ENCODE measurements at regions not wholly inside any gene's neighbourhood (a gene's known extent, or its start where the extent isn't known, plus 50 kb on each side); places are given as distances from the start of the nearest gene placed in this dataset.

DNA sequence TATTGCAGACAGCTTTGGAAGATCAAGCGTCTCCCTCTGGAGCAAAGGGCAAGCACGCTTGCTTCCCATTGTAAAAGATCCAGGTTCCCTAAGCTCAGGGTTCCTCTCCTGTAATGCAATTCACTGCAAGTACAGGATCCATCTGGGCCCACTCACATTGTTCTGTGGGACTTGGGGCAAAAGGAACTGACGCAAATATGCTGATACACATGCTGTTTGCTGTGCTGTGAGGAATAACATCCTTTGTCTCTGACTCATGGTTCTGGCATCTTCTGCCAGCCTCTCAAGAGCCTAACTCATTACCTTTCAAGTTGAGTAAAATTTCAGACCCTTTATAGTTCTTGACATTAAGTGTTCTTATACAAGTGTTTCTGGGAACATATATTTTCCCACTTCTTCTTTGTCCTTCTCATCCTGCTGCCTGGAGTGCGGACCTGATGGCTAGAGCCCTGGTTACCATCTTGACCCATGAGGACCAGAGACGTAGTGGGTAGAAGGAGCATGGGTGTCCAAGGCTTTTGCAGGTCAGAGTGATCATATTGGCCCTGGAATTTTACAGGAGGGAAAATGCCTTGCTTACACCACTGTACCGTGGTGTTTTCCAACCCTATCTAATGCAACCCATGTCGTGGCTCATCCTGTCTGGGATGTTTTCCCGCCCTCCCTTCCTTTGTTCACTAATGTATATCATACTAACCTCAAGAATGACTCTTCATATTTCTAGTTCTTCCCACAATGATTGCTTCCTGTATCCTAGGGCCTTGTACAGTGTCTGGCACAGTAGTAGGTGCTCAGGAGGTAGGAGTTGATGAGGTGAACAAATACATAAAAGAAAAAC, 145.7 kb upstream of the GLI2 start:
- no peak for DNase-seq (ENCODE audit: low read depth)

DNA sequence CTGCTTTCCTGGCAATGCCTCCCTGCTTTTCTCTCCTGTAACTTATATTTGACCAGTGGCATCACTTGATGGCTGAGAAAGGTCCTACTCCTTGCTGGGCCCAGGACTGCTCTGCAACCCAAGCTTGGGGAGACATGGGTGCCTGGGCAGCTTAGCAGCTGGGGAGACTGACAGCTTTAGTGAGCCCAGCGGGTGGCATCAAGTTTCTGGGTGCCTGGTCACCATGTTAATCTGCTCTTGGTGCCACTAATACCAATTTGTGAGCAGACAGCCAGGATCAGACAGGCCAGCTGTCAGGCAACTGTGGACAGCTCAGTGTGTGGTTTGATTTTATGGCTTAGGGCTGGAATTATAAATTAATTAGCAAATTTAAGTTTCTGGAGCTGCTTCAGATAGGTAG, 144.8 kb upstream of the GLI2 start:
- no peak for DNase-seq (ENCODE audit: low read depth)

DNA sequence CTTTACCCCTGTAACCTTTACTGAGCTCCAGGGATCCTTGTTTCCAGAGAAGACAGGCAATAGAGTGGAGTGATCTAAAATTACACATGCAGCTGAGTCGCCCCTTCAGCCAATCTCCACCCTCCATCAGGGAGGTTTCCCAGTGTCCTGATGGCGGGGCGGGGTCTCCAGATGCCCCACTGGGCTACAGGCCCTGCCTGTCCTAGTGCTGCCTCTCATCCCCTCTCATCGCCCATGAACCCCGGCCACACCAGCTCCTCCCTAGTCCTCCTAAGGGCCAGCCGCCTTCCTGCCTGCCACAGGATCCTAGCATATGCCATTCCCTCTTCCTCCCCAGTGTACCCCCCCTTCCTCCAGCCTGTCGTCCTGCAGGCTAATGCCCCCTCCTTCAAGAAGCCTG, 144.1 kb upstream of the GLI2 start:
- DNase-seq (ENCODE audit: low read depth), result no peak

DNA sequence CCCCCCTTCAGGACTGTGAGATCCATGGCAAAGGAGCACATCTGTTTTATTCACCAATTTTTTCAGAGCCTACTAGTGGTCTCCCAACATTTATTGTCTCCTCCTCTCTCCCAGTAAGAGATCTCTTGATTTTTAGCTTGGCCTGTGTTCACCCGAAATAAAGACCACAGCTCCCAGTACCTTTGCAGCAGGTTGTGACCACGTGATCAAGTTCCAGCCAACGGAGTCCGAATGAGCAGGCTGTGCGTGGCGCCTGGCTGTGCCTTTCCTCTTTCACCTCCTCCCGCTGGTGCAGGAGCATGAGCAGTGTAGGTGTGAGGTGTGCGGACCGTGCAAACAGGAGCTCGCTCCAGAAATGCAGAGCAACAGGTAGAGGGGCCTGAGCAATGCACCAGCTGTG, 143.6 kb upstream of the GLI2 start:
- DNase-seq (ENCODE audit: low read depth), result no peak

DNA sequence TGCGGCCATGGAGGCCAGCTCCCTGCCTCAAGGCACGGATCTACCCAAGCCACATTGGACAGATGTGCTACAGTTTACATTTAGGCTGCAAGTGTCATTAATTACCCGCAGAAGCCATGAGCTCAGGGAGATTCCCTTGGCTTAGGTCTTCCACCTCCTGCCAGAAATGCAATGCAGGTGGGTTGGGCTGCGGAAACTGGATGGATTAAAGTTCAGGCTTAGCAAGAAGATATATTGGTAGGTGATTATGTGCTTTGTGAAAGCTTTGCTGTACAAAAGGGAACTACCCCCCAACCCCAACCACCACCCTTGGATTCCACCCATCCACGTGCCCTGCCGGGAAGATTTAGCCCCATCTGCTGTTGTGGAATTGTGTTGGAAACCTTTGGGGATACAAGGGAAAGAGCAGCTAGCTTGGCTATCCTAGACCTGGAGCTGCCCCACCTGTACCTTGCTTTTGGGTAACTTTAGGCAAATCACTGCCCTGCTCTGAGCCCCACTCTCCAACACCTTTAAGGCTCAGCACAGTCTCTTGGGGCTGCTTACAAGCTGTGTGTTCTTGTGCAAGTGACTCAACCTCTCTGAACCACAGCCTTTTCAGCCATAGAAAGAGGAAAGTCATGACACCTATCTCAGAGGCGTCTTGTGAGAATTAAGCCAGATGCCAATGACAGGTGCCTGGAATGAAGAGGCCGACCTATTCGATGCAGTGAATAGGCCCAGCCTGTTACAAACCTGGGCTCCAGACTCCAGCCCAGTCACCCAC, 141.6 kb upstream of the GLI2 start:
- no peak for DNase-seq (ENCODE audit: low read depth)

DNA sequence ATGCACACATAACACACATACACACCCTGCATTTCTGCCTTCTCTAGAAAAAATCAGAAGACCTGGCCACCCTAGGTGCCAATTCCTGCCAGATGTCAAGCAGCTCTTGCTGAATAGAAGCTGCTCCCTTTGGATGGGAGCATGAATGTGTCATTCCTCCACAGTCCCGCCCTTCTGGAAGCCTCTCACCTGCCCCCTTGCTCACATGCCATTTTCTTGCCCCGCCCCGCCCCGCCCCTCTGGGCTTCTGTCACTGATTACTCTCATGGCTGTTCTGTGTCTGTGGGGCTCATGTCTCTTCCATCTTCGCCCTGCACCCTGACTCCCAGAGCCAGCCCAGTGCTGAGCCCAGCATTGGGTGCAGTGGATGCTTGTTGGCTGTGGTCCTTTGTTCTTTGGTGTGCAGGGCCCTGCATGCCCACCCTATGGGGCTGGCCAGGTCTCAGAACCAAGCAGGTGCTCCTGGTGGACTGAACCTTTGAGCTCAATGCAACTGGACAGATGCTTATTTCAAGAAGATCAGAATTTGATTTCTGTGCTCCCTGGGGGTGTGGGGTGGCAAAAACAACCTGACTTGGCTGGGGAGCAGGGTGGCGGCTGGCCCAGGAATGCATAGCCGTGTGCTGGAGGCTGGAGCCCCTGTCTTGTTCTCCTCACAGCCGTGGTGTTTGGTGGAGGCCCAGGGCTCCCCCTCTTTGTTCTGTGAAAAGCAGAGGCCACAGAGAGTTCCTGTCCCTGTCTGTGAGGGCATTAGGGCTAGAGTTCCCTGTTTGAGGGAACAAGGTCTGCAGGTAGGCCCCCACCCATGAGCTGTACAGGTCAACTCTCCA, 140.6 kb upstream of the GLI2 start:
- no peak for DNase-seq (ENCODE audit: low read depth)

DNA sequence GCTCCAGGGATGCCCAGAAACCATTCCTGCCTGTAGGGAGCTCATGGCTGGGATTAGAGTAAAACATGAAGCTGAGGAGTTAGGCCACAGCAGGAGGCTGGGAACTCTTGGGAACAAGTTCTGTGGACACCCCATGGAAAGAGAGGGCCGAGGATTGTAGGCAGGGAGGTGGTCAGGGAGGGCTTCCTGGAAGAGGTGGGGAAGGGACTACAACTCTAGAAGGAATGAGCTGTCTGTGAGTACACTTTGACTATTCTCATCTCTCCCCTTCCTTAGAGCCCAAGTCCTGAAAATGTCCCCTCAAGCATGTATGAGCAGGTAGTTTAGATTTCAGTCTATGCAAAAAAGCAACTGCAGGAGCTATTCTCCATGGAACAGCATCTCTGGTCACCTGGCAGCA, 139.9 kb upstream of the GLI2 start:
- DNase-seq (ENCODE audit: low read depth), result no peak

DNA sequence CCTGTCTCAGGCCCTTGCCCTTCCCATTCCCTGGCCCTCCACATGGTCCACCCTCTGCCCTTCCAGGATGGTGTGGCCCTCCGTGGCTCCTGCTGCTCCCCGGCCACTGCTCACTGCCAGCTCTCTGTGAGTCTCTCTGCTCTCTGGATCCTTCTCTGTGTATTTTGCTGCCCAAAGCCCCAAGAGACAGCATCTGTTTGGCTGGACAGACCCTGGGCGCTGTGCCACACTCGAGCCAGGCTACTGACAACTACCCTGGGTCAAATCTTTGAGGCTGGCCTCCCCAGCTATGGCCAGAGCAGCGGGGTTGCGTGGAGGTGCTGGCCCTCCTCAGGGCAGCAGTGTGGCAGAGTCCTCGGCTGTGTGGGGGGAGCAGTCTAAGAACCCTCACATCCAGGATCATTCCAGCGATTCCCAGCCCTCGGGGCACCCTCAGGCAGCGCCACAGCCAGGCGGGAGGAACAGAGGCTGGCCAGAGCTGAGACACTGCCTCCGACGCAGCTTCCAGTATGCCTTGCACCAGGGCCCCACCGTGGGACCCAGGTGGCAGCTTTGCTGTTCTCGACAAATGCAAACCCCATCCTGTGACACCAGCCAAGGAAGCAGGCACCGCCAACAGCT, 139.4 kb upstream of the GLI2 start:
- no peak for DNase-seq (ENCODE audit: low read depth)

DNA sequence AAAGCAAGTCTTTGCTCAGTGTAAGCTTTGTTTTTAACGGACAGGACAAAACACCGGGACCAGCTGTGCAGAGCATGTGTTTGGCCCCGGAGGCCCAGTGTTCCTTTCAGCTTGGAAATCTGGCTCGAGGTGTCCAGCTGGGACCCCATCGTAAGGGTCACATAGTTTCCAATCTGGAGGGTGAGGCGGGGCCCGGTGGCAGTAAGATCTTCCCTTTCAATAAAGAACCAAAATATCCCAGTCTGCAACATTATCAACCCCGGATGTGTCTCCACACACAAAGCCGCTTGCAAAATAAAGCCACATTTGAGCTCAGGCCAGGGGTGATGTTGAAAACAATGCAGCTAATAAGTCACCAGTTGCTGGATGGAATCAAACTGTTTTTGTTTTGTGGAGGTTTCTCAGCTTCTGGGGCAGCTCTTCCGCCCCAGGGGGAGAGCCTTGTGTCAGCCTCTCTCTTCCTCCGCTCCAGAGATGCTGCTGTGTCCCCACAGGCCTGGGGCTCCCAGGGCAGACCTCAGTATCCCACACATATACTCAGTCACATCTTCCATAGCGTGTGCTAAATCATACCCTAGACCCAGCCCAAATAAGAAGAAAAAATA, 138.6 kb upstream of the GLI2 start:
- DNase-seq (ENCODE audit: low read depth), result no peak

DNA sequence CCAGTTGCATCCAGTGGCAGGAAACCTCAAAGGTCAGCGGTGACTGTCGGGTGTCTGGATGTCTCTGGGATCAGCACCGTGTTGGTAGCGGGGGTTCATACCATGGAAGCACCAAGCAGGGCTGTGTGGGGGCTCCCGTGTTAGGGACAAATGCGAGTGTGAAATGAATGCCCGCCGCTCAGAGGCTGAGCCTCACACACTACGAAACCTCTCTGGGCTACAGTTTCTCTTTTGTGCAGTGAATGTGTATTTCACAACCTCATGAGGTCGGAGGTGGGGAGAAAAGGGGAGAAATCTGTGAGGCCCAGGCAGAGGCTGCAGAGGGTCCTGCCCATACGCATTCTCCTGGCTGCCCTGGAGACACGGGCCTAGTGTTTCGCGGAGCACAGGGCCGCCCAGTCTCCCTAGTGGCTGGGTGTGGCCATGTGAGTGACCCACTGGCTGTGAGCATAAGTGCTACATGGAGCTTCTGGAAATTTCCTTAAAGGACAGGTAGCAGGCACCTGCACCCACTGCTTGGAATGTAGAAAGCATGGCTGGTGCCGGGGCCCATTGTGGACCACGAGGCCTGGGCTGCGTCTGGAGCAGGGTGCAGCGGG, 138.0 kb upstream of the GLI2 start:
- no peak for DNase-seq (ENCODE audit: low read depth)

DNA sequence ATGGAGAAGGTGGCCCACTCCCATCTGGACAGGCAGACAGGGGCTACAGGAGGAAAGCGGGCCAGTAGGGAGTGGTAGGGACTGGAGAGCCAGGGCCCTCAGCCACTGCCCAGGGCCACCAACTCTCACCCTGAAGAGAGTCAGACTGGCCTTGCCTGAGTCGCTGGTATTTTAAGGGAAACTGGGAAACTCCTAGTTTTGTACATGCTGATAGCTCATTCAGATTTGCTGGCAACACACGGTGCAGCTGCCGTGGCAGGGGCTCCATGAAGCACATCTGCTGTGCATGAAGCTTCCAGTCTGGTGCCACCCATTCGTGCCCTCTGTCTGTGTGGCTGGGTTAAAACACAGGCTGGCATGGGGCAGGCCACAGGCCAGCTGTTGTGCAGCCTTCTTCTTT, 137.3 kb upstream of the GLI2 start:
- no peak for DNase-seq (ENCODE audit: low read depth)

DNA sequence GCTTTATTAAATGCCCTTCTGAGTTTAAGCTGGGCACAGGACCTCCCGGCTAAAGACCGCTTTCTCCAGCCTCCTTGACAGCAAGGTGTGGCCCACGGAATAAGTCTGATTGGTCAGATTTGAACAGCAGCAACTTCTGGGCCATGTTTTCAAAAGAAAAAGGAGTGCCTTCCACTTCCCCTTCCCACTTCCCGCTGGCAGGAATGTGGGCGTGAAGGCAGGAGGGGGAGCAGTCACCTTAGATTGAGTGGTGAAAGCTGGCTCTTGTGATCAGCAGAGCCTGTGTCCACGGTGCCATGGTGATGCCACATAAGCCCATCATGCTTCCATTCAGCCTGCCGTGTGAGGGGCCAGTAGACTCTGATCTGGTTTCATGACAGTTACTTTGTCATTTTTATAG, 136.6 kb upstream of the GLI2 start:
- DNase-seq (ENCODE audit: low read depth), result no peak

DNA sequence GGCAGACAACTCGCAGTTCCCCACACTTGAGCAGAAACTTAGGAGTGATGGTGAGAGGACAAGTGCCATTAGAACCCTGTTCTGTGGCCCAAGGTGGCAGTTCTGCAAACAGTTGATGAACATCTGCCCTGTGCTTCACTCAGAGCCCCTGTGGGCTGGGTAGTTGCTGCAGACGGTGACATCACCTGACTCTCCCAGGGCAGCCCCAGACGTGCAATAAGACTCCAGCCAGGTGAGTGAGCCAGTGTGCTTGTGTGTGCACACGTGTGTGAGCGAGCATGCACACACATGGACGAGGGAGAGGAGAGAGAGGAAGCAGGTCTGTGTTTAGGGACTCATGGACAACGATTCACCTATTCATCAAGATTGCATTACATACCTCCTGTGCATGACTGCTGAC, 136.0 kb upstream of the GLI2 start:
- DNase-seq (ENCODE audit: low read depth), result no peak

DNA sequence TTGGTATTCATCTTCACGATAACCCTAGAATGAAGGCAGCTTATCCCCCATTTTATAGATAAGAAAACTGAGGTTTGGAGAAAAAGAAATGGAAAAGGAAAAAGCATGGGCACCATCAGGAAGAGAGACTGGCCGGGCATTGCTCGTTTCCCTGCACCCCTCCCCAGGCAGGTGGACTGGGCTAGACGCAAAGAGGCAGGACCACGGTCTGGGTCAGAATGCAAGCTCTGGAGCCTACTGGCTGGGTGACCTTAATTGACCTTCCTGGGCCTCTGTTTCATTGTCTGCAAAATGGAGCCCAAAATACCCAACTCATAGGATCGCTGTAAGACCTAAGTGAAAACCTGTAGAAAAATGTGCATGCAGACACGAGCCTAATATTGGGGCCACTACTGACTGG, 135.3 kb upstream of the GLI2 start:
- no peak for DNase-seq (ENCODE audit: low read depth)

DNA sequence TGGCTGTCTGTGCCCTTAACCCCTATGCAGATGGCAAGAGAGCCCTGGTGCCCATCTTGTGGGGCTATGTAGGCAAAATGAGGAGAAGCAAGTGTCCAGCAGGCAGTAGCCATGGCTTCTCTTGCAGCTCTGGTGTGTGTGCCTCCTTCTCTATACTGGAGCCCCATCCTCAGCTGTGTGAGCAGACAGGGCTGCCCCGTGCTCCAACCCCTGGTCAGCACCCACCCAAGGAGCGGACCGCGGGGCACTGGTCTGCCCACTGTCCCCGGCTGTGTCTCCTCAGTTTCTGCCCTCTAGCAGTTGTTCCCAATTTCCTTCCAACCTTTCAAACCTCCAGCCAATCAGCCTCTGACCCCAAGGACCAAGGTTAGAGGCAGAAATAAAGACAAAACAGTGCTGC, 134.9 kb upstream of the GLI2 start:
- no peak for DNase-seq (ENCODE audit: low read depth)

DNA sequence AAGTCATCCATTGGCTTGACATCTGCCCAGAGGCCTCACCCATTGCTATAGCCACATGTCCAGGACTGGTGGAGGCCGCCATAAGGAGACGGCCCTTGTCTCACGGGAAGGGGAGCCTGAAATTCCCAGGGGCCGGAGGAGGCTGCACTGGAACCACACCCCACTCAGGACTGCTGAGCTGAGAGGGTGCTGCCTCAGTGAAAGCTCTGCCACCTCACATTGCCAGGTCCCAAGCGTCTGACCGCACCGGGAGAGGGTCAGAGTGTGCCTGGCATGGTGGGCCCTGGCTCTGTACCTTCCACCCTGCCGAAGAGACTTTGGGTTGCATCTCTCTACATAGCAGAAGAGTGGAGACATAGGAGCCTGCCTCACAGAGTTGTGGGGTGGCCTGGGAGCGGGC, 134.1 kb upstream of the GLI2 start:
- DNase-seq (ENCODE audit: low read depth), result no peak

DNA sequence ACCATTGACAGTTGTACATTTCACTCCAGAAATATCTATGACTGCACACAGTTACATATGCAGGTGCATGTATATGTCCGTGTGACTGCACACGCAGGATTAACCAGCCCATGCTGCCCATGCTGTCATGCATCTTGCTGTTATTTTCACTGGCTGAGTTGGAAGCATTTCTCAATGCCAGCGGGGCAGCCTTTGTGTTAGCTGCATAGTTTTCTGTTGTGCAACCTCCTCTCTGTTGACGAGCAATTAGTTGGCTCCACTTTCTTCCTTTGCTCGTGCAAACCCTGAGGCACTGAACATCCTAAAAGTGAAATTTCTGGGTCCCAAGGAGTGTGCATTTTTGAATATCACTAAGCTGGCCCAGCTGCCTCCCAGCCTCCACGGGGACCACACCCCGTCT, 133.4 kb upstream of the GLI2 start:
- DNase-seq (ENCODE audit: low read depth), result no peak

DNA sequence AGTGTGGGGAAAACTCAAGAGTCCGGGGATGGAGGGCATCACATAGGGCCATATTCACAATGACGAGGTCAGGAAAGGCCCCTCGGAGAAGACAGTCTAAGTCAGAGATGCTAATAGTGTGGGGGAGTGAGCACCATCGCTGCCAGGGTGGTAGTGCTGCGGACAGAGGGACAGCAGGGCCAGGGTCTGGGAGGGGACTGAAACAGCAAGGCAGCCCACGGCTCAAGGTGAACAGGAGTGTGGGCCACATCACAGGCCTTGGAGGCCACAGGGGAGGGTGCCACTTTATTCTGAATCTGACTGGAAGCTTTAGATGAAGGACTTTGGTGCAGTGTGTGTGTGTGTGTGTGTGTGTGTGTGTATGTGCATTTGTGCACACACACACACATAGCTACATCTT, 130.9 kb upstream of the GLI2 start:
- DNase-seq (ENCODE audit: low read depth), result no peak

DNA sequence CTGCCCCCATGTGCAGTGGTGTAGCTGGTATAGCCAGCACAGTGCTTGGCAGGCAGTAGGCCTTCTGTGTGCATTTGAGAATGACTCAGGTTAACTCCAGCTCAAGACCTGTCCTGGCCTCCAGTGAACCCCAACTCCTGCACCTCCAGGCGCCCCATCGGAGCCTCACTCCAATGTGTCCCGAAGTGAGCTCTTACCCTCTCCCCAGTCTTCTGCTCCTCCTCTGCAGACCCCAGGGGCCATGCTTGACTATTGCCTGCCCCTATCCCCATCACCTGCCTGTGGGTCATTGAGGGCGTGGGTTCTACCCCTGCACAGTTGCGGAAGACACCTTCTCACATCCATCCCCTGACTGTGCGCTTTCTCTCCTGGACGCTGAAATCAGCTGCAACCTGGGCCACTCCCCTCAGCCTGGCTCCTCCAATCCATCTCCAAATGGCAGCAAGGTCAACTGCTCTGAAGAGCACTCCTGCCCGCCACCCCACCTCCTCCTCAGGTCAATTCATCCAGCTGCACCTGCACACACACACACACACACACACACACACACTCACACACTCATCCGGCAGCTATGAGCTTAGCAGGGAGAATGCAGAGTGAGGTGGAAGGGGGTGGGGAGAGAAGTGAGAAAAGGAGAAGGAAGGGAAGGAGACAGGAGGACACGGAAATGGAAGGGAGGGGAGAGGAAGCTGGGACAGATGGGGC, 130.3 kb upstream of the GLI2 start:
- no peak for DNase-seq (ENCODE audit: low read depth)

DNA sequence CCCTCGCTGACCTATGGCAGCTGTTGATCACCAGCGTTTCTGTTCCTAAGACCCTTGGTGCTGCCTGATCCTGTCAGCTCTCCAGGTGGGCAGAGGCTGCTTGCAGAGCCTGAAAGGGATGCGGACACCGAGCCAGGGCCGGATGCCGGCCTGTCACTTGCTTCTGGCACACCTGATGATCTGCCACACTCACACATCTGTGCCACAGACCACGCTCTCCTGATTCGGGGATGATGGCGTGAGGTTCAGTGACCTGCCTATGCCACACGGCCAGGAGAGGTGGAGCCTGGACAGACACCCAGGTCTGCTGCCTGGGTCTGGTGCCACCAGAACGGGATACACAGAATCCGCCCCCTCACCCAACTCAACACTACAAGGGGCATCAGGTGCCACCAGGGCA, 129.4 kb upstream of the GLI2 start:
- no peak for DNase-seq (ENCODE audit: low read depth)

DNA sequence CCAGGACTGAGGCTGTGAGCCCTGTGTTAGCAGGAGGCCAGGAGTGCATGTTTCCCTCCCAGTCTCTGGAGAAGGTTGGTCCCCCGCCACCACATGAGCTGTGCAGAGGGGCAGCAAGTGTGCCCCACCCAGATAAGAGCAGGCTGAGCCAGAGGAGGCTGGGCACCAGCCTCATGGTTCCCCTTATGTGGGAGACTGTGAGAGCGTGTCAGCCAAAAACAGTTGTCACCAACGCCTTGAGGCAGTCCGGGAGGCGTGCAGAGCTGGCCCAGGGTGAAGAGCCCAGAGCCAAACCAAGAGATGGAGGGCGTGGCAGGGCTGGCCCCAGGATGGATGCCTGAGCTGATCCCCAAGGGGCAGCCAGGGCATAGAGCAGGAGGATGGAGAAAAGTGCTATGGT, 128.7 kb upstream of the GLI2 start:
- no peak for DNase-seq (ENCODE audit: low read depth)

Data from activated T-helper 9 cell treated with anti-CD3 and anti-CD28 coated beads, Interleukin-2, amount 50 U/mL, for 16 hours (primary cell).